ENCODE measurements at regions not wholly inside any gene's neighbourhood (a gene's known extent, or its start where the extent isn't known, plus 50 kb on each side); places are given as distances from the start of the nearest gene placed in this dataset.
A peak's percentile ranks its signal among the peaks of the same experiment; 100 is the strongest.

DNA sequence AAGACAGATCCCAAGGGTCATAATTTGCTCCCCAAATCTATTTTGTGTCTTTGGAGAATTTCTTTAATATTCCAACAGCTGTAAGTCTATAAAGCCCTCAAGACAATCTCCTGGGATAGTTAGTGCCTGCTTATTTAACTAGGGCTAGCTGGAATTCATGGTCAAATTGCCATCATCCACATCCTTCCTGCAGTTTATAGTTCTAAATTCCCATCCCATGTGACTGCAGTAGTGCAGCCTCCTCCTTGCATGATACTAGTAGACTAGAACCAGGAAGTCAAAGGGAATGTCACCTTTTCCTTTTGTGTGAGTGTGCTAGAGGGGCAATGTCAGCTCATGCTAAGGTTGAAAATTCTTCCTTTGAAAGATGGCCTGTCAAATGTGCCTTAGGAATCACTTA is 214.8 kb upstream of the PIK3R1 start:
- Histone ChIP-seq H3K4me3 (ENCODE audit: low read depth, low read length) (no peak overlapping the region), H3K9me3 (ENCODE audit: control insufficient read depth in 2 of 2, low read length in 2 of 2) (no peaks in the 10 kb centered on the region)

DNA sequence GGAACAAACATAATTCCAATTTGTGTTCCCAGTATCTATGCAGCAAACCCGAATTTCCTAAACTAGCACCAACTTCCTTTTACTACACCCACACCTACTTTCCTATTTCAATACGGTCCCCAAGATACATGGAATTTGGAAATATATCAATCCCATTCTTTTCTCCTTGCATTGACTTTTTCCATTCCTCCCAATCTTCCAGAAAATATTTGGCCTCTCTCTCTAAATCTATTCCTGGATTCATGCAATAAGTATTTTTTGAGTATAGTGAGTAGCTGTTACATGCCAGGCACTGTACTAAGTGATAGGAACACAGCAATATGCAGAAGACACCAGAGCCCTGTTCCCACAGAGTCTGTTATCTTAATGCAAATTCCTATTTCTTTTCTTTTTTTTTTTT is 216.2 kb upstream of the PIK3R1 start:
- Histone ChIP-seq H3K4me1 (ENCODE audit: control insufficient read depth, insufficient read depth, low read length, poor library complexity, severe bottlenecking) (no peaks in the 10 kb centered on the region), H3K27me3 (ENCODE audit: control insufficient read depth, insufficient read depth, low read length) (no peaks in the 10 kb centered on the region), H3K36me3 (ENCODE audit: control insufficient read depth, insufficient read depth, low read length) (no peaks in the 10 kb centered on the region), H3K4me3 (ENCODE audit: low read depth, low read length) (no peak overlapping the region), H3K27ac (ENCODE audit: insufficient read depth, low read length, poor library complexity, severe bottlenecking) (no peak overlapping the region), H3K9me3 (ENCODE audit: control insufficient read depth in 2 of 2, low read length in 2 of 2) (no peaks in the 10 kb centered on the region)
- Mint-ChIP-seq H3K4me1 (no peaks in the 10 kb centered on the region), H3K4me3 (no peak overlapping the region), H3K27me3 (peaks cover 9% of the 10 kb centered on the region), H3K27ac (no peak overlapping the region), H3K9me3 (peaks cover 0 to 2% (median 0%) of the 10 kb centered on the region in 7 donors), H3K36me3 (no peaks in the 10 kb centered on the region)
- DNase-seq: no peak
- no peak for ATAC-seq (ENCODE audit: low read depth in 2 of 2)

More for the DNA sequence above, 214.8 kb upstream of the PIK3R1 start:
- Mint-ChIP-seq H3K4me1 (no peaks in the 10 kb centered on the region), H3K9me3 (peaks cover 0 to 2% (median 0%) of the 10 kb centered on the region in 7 donors), H3K27me3 (peaks cover 9% of the 10 kb centered on the region), H3K4me3 (no peak overlapping the region), H3K27ac (no peak overlapping the region), H3K36me3 (no peaks in the 10 kb centered on the region)
- Histone ChIP-seq H3K4me1 (ENCODE audit: control insufficient read depth, insufficient read depth, low read length, poor library complexity, severe bottlenecking) (no peaks in the 10 kb centered on the region), H3K27ac (ENCODE audit: insufficient read depth, low read length, poor library complexity, severe bottlenecking) (no peak overlapping the region), H3K27me3 (ENCODE audit: control insufficient read depth, insufficient read depth, low read length) (no peaks in the 10 kb centered on the region), H3K36me3 (ENCODE audit: control insufficient read depth, insufficient read depth, low read length) (no peaks in the 10 kb centered on the region)
- ATAC-seq (ENCODE audit: low read depth in 2 of 2): no peak
- DNase-seq: no peak

DNA sequence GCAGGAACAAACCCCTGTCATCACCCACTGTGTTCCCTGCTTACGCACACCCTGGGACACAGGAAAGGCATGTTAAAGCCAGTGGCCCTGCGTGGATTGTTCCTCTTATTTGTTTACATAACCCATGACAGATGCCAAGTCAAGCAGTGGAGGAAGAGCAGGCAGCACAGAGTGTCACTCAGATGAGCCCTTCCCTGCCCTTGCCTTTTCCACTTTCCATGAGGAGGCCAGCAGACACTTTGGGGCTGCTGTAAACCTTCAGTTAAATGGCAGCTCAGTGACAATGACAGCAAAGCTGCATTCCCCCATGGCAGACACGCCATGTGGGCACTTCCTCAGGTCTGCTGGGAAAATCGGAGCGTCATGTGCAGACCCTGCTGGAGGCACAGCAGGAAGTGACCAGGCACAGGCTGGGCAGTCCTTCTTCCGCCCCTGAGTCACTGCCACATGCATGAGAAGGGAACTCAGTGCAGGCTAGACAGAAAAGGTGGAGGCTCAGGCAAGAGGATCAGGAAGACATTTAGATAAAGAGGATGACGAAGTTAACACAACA is 216.8 kb upstream of the PIK3R1 start:
- H3K27ac ChIP-seq (ENCODE audit: insufficient read depth, low read length, poor library complexity, severe bottlenecking): no peak overlapping the region
- H3K27ac Mint-ChIP-seq: no peak overlapping the region
- H3K27me3 ChIP-seq (ENCODE audit: control insufficient read depth, insufficient read depth, low read length): no peaks in the 10 kb centered on the region
- H3K36me3 ChIP-seq (ENCODE audit: control insufficient read depth, insufficient read depth, low read length): no peaks in the 10 kb centered on the region
- H3K4me1 ChIP-seq (ENCODE audit: control insufficient read depth, insufficient read depth, low read length, poor library complexity, severe bottlenecking): no peaks in the 10 kb centered on the region
- H3K27me3 Mint-ChIP-seq: peaks cover 7% of the 10 kb centered on the region
- no peaks in the 10 kb centered on the region for H3K36me3 Mint-ChIP-seq
- H3K4me3 ChIP-seq (ENCODE audit: low read depth, low read length): no peak overlapping the region
- H3K4me1 Mint-ChIP-seq: no peaks in the 10 kb centered on the region
- ATAC-seq (ENCODE audit: low read depth in 2 of 2) (peak in 1 of 2 donors; percentile 12), DNase-seq (no peak)
- H3K9me3 ChIP-seq (ENCODE audit: control insufficient read depth in 2 of 2, low read length in 2 of 2): no peaks in the 10 kb centered on the region
- H3K4me3 Mint-ChIP-seq: no peak overlapping the region
- peaks cover 0 to 2% (median 0%) of the 10 kb centered on the region in 7 donors for H3K9me3 Mint-ChIP-seq

GRCh38 chr5:67997892-67998457 is 217.6 kb upstream of the PIK3R1 start:
- Histone ChIP-seq H3K27me3 (ENCODE audit: control insufficient read depth, insufficient read depth, low read length) (no peaks in the 10 kb centered on the region), H3K9me3 (ENCODE audit: control insufficient read depth in 2 of 2, low read length in 2 of 2) (no peaks in the 10 kb centered on the region), H3K4me1 (ENCODE audit: control insufficient read depth, insufficient read depth, low read length, poor library complexity, severe bottlenecking) (no peaks in the 10 kb centered on the region), H3K4me3 (ENCODE audit: low read depth, low read length) (no peak overlapping the region), H3K27ac (ENCODE audit: insufficient read depth, low read length, poor library complexity, severe bottlenecking) (no peak overlapping the region), H3K36me3 (ENCODE audit: control insufficient read depth, insufficient read depth, low read length) (no peaks in the 10 kb centered on the region)
- H3K4me1 Mint-ChIP-seq: no peaks in the 10 kb centered on the region
- no peak overlapping the region for H3K4me3 Mint-ChIP-seq
- no peaks in the 10 kb centered on the region for H3K36me3 Mint-ChIP-seq
- ATAC-seq (ENCODE audit: low read depth in 2 of 2) (no peak), DNase-seq (no peak)
- H3K27ac Mint-ChIP-seq: no peak overlapping the region
- peaks cover 9% of the 10 kb centered on the region for H3K27me3 Mint-ChIP-seq
- H3K9me3 Mint-ChIP-seq: peaks cover 0 to 2% (median 0%) of the 10 kb centered on the region in 7 donors

GRCh38 chr5:67997148-67997547 is 218.4 kb upstream of the PIK3R1 start:
- no peak overlapping the region for H3K4me3 Mint-ChIP-seq
- no peak overlapping the region for H3K27ac Mint-ChIP-seq
- no peaks in the 10 kb centered on the region for H3K9me3 ChIP-seq (ENCODE audit: control insufficient read depth in 2 of 2, low read length in 2 of 2)
- H3K4me1 Mint-ChIP-seq: no peaks in the 10 kb centered on the region
- peaks cover 9% of the 10 kb centered on the region for H3K27me3 Mint-ChIP-seq
- H3K4me3 ChIP-seq (ENCODE audit: low read depth, low read length): no peak overlapping the region
- H3K27ac ChIP-seq (ENCODE audit: insufficient read depth, low read length, poor library complexity, severe bottlenecking): no peak overlapping the region
- DNase-seq: no peak
- H3K36me3 ChIP-seq (ENCODE audit: control insufficient read depth, insufficient read depth, low read length): no peaks in the 10 kb centered on the region
- H3K36me3 Mint-ChIP-seq: no peaks in the 10 kb centered on the region
- H3K27me3 ChIP-seq (ENCODE audit: control insufficient read depth, insufficient read depth, low read length): no peaks in the 10 kb centered on the region
- H3K4me1 ChIP-seq (ENCODE audit: control insufficient read depth, insufficient read depth, low read length, poor library complexity, severe bottlenecking): no peaks in the 10 kb centered on the region
- ATAC-seq (ENCODE audit: low read depth in 2 of 2): no peak
- H3K9me3 Mint-ChIP-seq: no peaks in the 10 kb centered on the region

DNA sequence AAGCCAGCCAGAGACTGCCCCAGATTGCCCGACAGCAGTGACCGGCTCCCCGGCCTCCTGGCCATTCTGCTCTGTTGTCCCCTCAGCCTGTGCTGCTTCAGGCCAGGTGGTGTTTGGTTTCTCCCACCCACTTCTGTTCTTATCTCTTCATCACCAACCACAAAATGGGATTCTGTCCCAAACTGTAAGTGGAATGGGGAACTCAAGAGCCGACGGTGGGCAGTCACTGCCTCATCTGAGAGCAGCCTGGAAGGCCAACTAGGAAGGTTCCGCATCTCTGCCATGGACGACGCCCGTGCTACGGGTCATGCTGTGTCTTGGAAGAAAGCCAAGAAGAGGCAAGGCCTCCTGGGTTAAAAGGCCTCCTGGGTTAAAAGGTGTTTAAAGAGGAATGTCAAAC is 219.0 kb upstream of the PIK3R1 start:
- no peaks in the 10 kb centered on the region for H3K4me1 Mint-ChIP-seq
- Histone ChIP-seq H3K36me3 (ENCODE audit: control insufficient read depth, insufficient read depth, low read length) (no peaks in the 10 kb centered on the region), H3K27ac (ENCODE audit: insufficient read depth, low read length, poor library complexity, severe bottlenecking) (no peak overlapping the region), H3K9me3 (ENCODE audit: control insufficient read depth in 2 of 2, low read length in 2 of 2) (no peaks in the 10 kb centered on the region), H3K4me1 (ENCODE audit: control insufficient read depth, insufficient read depth, low read length, poor library complexity, severe bottlenecking) (no peaks in the 10 kb centered on the region), H3K27me3 (ENCODE audit: control insufficient read depth, insufficient read depth, low read length) (no peaks in the 10 kb centered on the region), H3K4me3 (ENCODE audit: low read depth, low read length) (no peak overlapping the region)
- H3K4me3 Mint-ChIP-seq: no peak overlapping the region
- DNase-seq (no peak), ATAC-seq (ENCODE audit: low read depth in 2 of 2) (no peak)
- H3K9me3 Mint-ChIP-seq: no peaks in the 10 kb centered on the region
- no peaks in the 10 kb centered on the region for H3K36me3 Mint-ChIP-seq
- H3K27me3 Mint-ChIP-seq: peaks cover 9% of the 10 kb centered on the region
- no peak overlapping the region for H3K27ac Mint-ChIP-seq

DNA sequence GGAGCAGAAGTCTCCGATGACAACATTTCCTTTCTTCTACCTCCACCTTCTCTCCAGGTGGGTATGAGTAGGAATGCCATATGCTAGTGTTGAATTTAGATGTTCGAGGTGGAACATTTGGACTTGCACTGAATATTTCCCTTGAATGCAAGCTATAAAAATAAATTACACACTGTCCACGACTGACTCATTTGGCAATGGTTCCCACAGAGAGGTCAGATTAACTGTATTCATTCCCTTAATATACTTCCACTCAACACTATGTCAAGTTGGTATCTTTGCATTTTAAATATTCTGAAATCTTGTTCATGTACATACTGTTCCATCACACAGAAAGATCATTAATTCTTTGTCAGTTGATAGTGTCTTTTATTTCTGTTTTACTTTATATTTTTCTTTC is 222.6 kb upstream of the PIK3R1 start:
- H3K4me1 ChIP-seq (ENCODE audit: control insufficient read depth, insufficient read depth, low read length, poor library complexity, severe bottlenecking): no peaks in the 10 kb centered on the region
- no peaks in the 10 kb centered on the region for H3K27me3 ChIP-seq (ENCODE audit: control insufficient read depth, insufficient read depth, low read length)
- H3K4me3 ChIP-seq (ENCODE audit: low read depth, low read length): no peak overlapping the region
- H3K36me3 Mint-ChIP-seq: no peaks in the 10 kb centered on the region
- no peaks in the 10 kb centered on the region for H3K4me1 Mint-ChIP-seq
- H3K27me3 Mint-ChIP-seq: peaks cover 8% of the 10 kb centered on the region
- DNase-seq (no peak), ATAC-seq (ENCODE audit: low read depth in 2 of 2) (no peak)
- H3K27ac Mint-ChIP-seq: no peak overlapping the region
- no peak overlapping the region for H3K27ac ChIP-seq (ENCODE audit: insufficient read depth, low read length, poor library complexity, severe bottlenecking)
- no peaks in the 10 kb centered on the region for H3K9me3 ChIP-seq (ENCODE audit: control insufficient read depth in 2 of 2, low read length in 2 of 2)
- no peak overlapping the region for H3K4me3 Mint-ChIP-seq
- no peaks in the 10 kb centered on the region for H3K9me3 Mint-ChIP-seq
- H3K36me3 ChIP-seq (ENCODE audit: control insufficient read depth, insufficient read depth, low read length): no peaks in the 10 kb centered on the region

- no peak for ATAC-seq (ENCODE audit: low read depth in 2 of 2)
Measured at GRCh38 chr5:67989456-67989855, 226.1 kb upstream of the PIK3R1 start.

More at GRCh38 chr5:67989456-67989855, 226.1 kb upstream of the PIK3R1 start:
- H3K27ac ChIP-seq (ENCODE audit: insufficient read depth, low read length, poor library complexity, severe bottlenecking): no peak overlapping the region
- Mint-ChIP-seq H3K4me3 (no peak overlapping the region), H3K36me3 (no peaks in the 10 kb centered on the region), H3K4me1 (no peaks in the 10 kb centered on the region), H3K27ac (no peak overlapping the region), H3K27me3 (peaks cover 8% of the 10 kb centered on the region), H3K9me3 (no peaks in the 10 kb centered on the region)
- H3K27me3 ChIP-seq (ENCODE audit: control insufficient read depth, insufficient read depth, low read length): no peaks in the 10 kb centered on the region
- DNase-seq: no peak
- H3K9me3 ChIP-seq (ENCODE audit: control insufficient read depth in 2 of 2, low read length in 2 of 2): no peaks in the 10 kb centered on the region
- no peaks in the 10 kb centered on the region for H3K36me3 ChIP-seq (ENCODE audit: control insufficient read depth, insufficient read depth, low read length)
- H3K4me1 ChIP-seq (ENCODE audit: control insufficient read depth, insufficient read depth, low read length, poor library complexity, severe bottlenecking): no peaks in the 10 kb centered on the region
- H3K4me3 ChIP-seq (ENCODE audit: low read depth, low read length): no peak overlapping the region
